ENCODE measurements at regions not wholly inside any gene's neighbourhood (a gene's known extent, or its start where the extent isn't known, plus 50 kb on each side); places are given as distances from the start of the nearest gene placed in this dataset.
A peak's percentile ranks its signal among the peaks of the same experiment; 100 is the strongest.

DNA sequence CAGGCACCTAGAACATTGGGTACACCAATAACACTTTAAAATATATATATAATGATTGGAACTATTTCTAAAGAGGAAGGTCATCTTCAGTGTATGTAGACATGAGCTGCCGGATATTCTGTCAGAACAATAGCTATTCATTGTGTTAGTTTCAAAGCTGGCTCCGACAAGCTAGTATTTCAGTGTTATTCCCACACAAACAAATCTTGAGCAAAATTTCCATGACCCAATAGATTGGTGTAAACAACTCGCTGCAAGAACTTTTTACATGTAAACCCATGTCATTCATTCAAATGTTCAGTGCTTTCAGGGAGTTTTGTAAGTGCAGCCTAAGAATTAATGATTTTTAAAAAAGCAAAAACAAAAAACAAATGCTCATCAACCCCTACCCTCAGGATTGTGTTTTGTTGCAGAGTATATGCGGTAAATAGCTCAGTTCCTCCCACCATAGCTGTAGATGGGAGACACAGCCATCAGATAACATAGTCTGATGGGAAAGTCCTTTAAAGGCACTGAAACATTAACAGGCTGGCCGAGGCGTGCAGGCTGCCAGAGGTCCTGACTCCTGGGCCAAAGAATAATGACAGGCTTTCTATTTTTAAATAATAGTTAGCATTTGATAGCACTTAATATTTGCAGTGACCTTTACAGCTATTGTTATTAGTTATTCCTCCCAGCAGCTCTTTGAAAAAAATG is 150.3 kb upstream of the ARHGAP5 start:
- DNase-seq (ENCODE audit: low spot score) (no peak), ATAC-seq (ENCODE audit: low FRiP score) (no peak)
- TF ChIP-seq, protein P1, sequence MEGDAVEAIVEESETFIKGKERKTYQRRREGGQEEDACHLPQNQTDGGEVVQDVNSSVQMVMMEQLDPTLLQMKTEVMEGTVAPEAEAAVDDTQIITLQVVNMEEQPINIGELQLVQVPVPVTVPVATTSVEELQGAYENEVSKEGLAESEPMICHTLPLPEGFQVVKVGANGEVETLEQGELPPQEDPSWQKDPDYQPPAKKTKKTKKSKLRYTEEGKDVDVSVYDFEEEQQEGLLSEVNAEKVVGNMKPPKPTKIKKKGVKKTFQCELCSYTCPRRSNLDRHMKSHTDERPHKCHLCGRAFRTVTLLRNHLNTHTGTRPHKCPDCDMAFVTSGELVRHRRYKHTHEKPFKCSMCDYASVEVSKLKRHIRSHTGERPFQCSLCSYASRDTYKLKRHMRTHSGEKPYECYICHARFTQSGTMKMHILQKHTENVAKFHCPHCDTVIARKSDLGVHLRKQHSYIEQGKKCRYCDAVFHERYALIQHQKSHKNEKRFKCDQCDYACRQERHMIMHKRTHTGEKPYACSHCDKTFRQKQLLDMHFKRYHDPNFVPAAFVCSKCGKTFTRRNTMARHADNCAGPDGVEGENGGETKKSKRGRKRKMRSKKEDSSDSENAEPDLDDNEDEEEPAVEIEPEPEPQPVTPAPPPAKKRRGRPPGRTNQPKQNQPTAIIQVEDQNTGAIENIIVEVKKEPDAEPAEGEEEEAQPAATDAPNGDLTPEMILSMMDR (IDR thresholded peaks at IDR 0.05): no peak

DNA sequence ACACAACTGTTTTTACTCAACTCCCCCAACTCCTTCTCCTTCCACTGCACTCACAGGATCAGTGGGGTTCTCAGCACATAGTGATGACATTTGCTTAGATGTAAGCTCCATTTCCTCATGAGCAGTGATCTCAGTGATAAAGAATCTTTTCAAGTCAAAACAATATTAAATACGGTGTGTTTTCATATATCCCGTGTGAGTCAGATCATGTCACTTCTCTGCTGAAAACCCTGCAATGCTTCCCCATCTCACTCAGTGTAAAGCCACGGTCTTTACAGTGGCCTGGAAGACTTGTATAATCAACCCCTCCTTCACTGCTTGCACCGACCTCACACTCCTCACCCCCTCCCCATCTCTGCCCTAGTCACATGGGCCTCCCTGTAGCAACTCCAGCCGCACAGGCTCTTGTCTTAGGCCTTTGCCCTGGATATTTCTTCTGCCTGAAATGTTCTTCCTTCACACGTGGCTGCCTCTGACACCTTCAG is 149.7 kb upstream of the ARHGAP5 start:
- ATAC-seq (ENCODE audit: low FRiP score) (peak; percentile 28), DNase-seq (ENCODE audit: low spot score) (no peak)
- TF ChIP-seq, protein P1 (IDR thresholded peaks at IDR 0.05): no peak

DNA sequence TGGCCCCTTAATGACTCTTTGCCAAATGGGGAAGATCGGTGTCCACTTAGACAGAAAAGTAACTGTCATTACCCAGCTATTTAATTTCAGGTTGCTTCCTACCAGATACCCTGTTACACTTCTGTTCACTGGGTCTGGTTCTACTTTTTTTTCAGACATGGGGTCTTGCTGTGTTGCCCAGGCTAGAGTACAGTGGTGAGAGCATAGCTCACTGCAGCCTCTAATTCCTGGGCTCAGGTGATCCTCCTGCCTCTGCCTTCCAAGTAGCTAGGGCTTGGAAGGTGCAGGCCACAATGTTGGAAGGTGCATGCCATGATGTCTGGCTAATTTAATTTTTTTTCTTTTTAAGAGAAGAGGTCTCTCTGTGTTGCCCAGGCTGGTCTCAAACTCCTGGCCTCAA is 147.0 kb upstream of the ARHGAP5 start:
- TF ChIP-seq, protein P1 (IDR thresholded peaks at IDR 0.05): no peak
- no peak for DNase-seq (ENCODE audit: low spot score)
- ATAC-seq (ENCODE audit: low FRiP score): no peak

DNA sequence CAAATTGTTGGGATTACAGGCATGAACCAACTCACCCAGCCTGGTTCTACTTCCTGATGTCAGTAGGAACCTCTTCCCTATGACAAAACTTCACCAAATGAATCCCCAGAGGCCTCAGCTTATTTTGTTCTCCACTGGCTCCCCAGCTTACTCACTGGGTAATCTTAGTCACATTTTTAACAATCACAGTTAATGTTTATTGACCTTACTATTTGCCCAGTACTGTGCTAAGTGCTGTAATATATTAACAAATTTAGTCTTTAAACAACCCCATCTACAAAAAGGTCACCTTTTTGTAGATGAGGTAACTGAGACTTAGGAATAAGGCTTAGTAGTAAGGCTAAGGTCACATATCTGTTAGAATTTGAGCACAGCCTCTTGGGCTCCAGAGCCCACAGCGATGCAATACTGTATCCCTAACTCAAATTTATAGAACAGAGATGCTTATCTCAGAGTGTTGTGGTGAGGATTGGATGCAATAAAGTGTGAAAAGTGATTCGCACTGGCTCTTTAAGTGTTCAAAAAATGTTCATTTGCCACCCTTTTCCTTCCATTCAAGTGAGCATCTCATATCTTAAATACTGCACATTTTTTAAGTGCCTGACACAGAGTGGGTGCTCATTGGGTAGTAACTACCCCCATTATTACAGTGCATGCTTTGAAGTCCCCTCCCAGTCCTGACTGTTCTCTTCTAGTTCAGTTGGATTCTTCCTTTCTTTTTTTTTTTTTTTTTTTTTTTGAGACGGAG is 146.4 kb upstream of the ARHGAP5 start:
- ATAC-seq (ENCODE audit: low FRiP score) (no peak), DNase-seq (ENCODE audit: low spot score) (no peak)
- TF ChIP-seq, protein P1 (IDR thresholded peaks at IDR 0.05): no peak

DNA sequence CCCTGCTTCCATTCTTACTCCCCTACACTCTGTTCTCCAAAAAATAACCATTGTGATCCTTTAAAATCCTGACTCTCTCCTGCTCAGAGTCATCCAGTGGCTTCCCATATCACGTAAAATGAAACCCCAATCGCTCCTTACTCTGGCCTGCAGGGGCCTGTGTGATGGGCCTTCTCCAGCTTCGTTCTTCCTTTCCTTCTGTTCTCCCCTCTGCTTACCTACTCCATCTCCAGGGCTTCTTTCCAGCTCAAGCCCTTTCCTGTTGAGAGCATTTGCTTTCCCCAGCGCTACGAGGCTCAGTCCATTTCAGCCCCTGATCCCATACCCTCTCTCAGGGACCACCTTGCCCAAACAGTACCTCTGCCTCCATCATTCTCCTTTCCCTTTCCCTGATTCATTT is 144.4 kb upstream of the ARHGAP5 start:
- ATAC-seq (ENCODE audit: low FRiP score): no peak
- no peak for DNase-seq (ENCODE audit: low spot score)

DNA sequence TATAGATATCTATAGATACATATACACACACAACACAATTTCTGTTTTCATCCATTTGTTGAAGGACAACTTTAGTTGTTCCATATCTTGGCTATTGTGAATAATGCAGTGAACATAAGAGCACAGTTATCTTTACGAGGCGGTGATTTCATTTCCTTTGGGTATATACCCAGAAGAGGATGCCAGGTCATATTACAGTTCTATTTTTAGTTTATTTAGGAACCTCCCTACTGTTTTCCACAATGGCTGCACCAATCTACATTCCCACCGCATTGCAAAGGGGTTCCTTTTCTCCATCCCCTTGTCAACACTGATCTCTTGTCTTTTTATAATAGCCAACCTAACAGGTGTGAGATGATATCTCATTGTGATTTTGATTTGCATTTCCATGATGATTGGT is 143.4 kb upstream of the ARHGAP5 start:
- ATAC-seq (ENCODE audit: low FRiP score): no peak
- TF ChIP-seq, protein P1 (IDR thresholded peaks at IDR 0.05): no peak
- no peak for DNase-seq (ENCODE audit: low spot score)

More for the DNA sequence above, 144.4 kb upstream of the ARHGAP5 start:
- TF ChIP-seq, protein P1 (IDR thresholded peaks at IDR 0.05): no peak

All from omental fat pad (tissue), 3 donors.